Lower leg skin (tissue), 4 donors: ENCODE measurements at regions not wholly inside any gene's neighbourhood (a gene's known extent, or its start where the extent isn't known, plus 50 kb on each side); places are given as distances from the start of the nearest gene placed in this dataset.

Source experiments
- DNase-seq, 2 donors: peaks; one replicate each; pipeline ENCODE4 v3.0.0-alpha.2; 2019; ENCODE audit warnings: low spot score in 2 of 2
- H3K4me3 ChIP-seq: fragments of 200-600 bp; sonication (generic); 2 replicates; pipeline ENCODE4 v1.5.1; 2017; ENCODE audit warnings: mild to moderate bottlenecking, low read depth; ENCODE audit not compliant: poor library complexity, severe bottlenecking
- POLR2A ChIP-seq, 2 donors: fragments of 450-650 bp; IDR thresholded peaks; one replicate each; pipeline ENCODE4 v1.6.1; 2016 to 2017; ENCODE audit warnings: antibody characterized with exemption in 2 of 2, mild to moderate bottlenecking in 1 of 2, moderate library complexity in 1 of 2
- WGBS, 2 donors: methylation state at CpG; one replicate each; pipeline ENCODE4 v1.1.5; 2018; 5-methylcytosine and 5-hydroxymethylcytosine counted together
- intact Hi-C: fragments of 100-400 bp; cut with DNase I; formaldehyde crosslinking; loops from one replicate; pipeline ENCODE4 v1.15.0; 2023; ENCODE audit warnings: low total_unique reads
- TF ChIP-seq, protein P1 (sequence below), 3 donors: fragments of 450-650 bp; IDR thresholded peaks; one replicate each; pipeline ENCODE4 v1.5.1; 2016; ENCODE audit warnings: antibody characterized with exemption in 3 of 3, mild to moderate bottlenecking in 3 of 3, moderate library complexity in 2 of 3

DNA sequence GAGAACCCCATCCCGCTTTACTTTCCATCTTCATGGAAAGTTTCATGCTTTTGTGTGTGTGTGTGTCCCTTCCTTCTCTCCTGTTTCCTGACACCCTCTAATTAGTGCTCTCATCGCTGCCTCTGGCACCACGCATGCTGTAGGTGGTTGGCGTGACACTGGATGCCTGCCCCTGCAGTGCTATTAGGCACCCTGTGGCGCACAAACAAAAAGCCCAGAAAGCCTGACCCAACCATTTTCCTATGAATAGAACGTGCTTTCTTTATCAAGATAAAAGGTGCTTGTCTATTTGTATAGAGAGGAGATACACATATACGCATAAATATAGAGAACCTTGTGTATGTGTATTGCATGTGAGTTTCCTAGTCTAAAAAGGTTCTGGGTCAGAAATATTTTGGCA lies 120.8 kb upstream of the CDCA7L start:
- no peak for TF ChIP-seq POLR2A (IDR thresholded peaks at IDR 0.05)
- TF ChIP-seq, protein P1, sequence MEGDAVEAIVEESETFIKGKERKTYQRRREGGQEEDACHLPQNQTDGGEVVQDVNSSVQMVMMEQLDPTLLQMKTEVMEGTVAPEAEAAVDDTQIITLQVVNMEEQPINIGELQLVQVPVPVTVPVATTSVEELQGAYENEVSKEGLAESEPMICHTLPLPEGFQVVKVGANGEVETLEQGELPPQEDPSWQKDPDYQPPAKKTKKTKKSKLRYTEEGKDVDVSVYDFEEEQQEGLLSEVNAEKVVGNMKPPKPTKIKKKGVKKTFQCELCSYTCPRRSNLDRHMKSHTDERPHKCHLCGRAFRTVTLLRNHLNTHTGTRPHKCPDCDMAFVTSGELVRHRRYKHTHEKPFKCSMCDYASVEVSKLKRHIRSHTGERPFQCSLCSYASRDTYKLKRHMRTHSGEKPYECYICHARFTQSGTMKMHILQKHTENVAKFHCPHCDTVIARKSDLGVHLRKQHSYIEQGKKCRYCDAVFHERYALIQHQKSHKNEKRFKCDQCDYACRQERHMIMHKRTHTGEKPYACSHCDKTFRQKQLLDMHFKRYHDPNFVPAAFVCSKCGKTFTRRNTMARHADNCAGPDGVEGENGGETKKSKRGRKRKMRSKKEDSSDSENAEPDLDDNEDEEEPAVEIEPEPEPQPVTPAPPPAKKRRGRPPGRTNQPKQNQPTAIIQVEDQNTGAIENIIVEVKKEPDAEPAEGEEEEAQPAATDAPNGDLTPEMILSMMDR (IDR thresholded peaks at IDR 0.05): no peak
- intact Hi-C loops: no loop called here

DNA sequence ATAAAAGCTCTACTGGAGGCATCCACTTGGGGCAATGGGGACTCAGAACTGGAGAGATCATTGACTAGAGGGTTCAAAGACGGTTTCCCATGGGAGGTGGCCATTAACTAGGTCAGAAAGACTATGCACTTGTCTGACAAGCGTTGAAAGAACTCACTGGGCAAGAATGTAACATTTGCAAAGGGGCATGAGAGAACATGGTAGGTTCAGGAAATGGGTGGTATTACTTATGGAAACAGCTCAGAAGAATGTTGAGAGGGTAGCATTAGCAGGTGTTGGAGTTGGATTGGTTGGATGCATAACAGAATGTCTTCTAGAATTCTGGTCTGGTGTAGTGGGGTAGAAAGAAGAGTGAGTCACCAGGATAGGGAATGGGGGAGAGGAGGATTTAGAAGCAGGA lies 119.1 kb upstream of the CDCA7L start:
- WGBS, 2 donors: 83 to 85% methylated on average over 2 of the region's 2 CpGs
- no peak for DNase-seq
- intact Hi-C loops: no loop called here
- no peak for TF ChIP-seq POLR2A (IDR thresholded peaks at IDR 0.05)
- TF ChIP-seq, protein P1 (IDR thresholded peaks at IDR 0.05): no peak
- H3K4me3 ChIP-seq: no peak overlapping the region

More for the DNA sequence above, 120.8 kb upstream of the CDCA7L start:
- WGBS, 2 donors: 79 to 89% methylated on average over 7 of the region's 7 CpGs
- no peak overlapping the region for H3K4me3 ChIP-seq
- no peak for DNase-seq

DNA sequence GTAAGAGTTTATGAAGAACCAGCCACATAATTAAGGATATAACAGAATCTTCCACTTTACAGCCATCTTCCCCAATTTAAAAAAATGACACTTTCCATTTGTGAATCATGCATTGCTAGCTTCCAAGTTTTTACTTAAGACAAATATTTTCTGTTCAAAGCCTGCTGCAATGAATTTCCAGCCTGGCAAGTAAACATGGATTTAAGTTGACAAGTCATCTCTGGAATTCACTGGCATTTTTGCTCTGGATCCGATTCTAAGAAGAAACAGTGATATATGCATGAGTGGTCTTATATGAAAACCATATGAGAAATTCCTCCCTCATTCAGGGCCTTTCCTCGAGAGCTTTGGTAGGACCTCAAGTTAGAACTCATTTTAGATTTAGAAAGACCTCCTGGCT lies 116.1 kb upstream of the CDCA7L start:
- 35 to 54% methylated on average over 2 of the region's 2 CpGs for WGBS, 2 donors
- no peak overlapping the region for H3K4me3 ChIP-seq
- intact Hi-C loops: no loop called here
- no peak for DNase-seq
- TF ChIP-seq, protein P1 (IDR thresholded peaks at IDR 0.05): no peak
- TF ChIP-seq POLR2A (IDR thresholded peaks at IDR 0.05): no peak

DNA sequence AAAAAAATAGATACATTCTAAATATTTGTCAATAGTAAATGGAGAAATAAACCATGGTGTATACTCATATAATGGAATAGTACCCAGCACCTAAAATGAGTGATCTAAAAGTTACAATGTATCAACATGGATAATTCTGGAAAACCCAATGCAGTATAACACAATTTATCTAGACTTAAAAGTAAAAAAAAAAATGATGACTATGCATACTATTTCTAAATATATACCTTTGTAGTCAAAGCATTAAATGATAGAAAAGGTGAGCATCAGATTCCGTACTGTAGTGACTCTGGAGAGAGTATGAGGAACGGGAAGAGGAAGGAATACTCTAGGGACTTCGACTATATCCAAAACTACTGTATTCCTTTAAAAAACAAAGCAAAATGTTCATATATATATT lies 115.2 kb upstream of the CDCA7L start:
- no peak for DNase-seq
- WGBS, 2 donors: 84 to 89% methylated on average over 3 of the region's 3 CpGs
- H3K4me3 ChIP-seq: no peak overlapping the region
- no peak for TF ChIP-seq POLR2A (IDR thresholded peaks at IDR 0.05)
- TF ChIP-seq, protein P1 (IDR thresholded peaks at IDR 0.05): no peak
- intact Hi-C loops: no loop called here

DNA sequence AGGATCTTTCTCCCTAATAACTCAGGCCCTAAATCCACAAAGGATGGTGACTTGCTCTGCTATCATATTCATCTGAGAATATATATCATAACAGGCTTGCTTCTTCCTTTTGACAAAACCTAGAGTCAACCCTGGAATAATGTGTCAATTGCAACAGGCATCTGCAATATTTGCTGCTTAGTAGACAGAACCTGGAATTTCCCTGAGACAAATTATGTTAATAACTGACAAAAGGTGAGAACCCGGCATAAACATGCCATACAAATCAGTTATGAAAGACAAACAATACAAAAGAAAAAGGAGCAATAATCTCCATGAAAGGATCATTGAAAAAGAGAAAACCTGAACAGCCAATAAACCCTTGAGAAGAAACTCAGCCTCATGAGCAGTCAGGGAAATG lies 114.5 kb upstream of the CDCA7L start:
- intact Hi-C loops: no loop called here
- WGBS, 2 donors: 81 to 94% methylated on average over 1 of the region's 1 CpG
- TF ChIP-seq, protein P1 (IDR thresholded peaks at IDR 0.05): no peak
- TF ChIP-seq POLR2A (IDR thresholded peaks at IDR 0.05): no peak
- H3K4me3 ChIP-seq: no peak overlapping the region
- no peak for DNase-seq

DNA sequence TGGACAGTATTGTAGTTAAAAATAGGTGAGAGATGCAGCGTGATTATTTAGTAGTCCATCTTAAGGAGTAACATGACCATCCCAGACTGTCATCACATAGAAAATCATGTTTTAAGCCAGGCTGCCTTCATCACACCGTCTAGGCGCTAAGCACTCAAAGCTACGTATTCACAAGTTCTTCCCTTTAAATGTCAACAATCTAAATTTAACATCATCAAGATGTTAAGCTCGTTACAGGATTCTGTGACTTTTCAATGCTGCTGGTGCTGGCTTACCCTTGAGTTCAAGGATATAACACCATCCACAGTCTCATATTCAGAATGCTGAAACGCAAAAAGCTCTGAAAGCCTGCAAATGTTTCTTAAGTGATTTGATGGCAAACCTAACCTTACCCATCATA lies 109.5 kb upstream of the CDCA7L start:
- TF ChIP-seq, protein P1 (IDR thresholded peaks at IDR 0.05): no peak
- TF ChIP-seq POLR2A (IDR thresholded peaks at IDR 0.05): no peak
- WGBS, 2 donors: 80% methylated on average over 6 of the region's 6 CpGs
- intact Hi-C loops: no loop called here
- H3K4me3 ChIP-seq: no peak overlapping the region
- no peak for DNase-seq
